Mesenteric fat pad (tissue), 1 donor: ENCODE measurements at regions not wholly inside any gene's neighbourhood (a gene's known extent, or its start where the extent isn't known, plus 50 kb on each side); places are given as distances from the start of the nearest gene placed in this dataset.

Experiments
- DNase-seq: peaks from one replicate; pipeline ENCODE4 v3.0.0-alpha.2; 2020; ENCODE audit warnings: low spot score
- donor health status: DM: yes; HTN: yes; CAD: no.

- DNase-seq, result no peak
These were observed 93.5 kb downstream of the C1orf94 start for GRCh38 chr1:34270181-34270580.

GRCh38 chr1:34272152-34272551 is 95.4 kb downstream of the C1orf94 start:
- DNase-seq, result no peak

DNA sequence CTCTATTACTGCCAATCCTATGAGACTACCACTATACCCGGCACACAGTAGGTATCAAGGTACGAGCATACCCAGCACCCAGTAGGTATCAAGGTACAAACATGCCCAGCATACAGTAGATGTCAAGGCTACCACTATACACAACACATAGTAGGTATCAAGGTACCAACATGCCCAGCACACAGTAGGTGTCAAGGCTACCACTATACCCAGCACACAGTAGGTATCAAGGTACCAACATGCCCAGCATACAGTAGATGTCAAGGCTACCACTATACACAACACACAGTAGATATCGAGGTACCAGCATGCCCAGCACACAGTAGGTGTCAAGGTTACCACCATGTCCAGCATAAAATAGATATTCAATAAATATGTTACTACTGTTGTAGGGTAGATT is 98.4 kb downstream of the C1orf94 start:
- no peak for DNase-seq

DNA sequence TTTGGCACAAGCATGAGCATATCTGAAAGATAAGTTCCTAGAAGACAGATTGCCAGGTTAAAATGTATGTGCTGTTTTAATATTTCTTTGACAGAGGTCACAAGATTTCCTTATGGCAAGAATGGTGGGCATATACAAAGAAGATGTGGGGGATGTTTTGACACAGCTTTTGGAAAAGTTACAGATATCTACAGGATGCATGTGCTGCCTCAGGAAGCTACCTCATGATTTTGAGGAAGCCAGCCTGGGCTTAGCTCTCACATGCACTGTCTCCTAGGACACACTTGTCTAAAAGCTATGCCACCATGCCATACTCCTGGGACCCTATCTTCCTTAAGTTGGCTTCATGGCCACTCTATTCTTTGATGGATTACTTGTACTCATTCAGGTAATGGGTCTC is 99.9 kb downstream of the C1orf94 start:
- no peak for DNase-seq

GRCh38 chr1:34277150-34277549 is 100.4 kb downstream of the C1orf94 start:
- no peak for DNase-seq

GRCh38 chr1:34278211-34278610 is 101.5 kb downstream of the C1orf94 start:
- no peak for DNase-seq

DNA sequence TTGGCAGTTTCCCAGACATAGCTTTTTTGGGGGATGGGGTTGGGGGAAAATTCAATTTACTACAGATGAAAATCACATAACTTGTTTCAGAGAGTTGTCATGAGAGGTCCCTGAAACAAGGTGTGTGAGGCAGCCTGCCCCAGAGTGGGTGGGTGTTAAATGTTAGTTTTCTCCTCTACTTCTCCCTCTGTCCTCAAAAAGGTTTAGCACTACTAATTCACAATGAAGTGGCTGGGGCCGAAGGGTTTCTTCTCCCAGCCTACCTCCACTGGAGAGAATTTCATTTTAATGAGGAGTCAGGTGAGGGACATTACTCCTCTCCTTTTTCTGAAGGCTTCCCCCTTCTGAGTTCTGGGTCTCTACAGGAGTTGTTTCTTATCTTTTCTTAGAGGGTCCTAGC is 103.3 kb downstream of the C1orf94 start:
- no peak for DNase-seq

DNA sequence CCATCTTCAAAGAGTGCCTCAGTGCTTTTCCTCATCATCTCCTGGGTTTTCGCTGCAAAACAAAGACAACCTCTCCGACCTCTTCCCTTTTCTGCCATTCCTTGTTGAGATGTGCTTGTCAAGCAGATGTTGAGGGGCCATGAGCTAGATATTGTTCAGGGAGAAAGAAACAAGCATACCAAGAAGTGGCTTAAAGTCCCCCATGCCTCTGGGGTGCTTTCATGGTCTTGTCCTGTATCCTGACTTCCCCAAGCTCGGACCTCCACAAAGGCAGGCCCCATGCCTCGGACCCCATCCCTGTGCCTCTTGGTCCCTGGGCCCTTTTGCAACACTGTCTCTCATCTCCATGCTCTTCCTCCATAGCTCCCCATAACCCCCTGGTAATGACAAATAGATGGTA is 103.8 kb downstream of the C1orf94 start:
- no peak for DNase-seq

DNA sequence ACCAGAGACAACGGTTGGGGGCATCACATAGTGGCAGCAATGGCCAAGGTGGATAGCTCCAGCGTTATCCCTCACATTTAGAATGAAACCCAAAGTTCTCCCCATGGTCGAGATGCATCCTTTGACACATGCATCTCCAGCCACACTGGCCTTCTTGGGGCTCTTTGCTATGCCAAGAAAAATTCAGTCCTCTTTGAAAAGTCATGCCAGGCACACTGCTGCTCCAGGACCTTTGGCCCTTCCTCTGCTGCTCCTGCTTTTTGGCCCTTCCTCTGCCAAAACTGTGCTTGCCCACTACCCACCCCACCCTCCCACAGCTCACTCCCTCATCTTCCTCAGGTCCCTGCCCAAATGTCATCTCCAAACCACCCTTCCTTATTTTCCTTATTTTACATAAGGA is 106.4 kb downstream of the C1orf94 start:
- DNase-seq, result no peak

- no peak for DNase-seq
These were observed 109.8 kb downstream of the C1orf94 start for GRCh38 chr1:34286511-34286910.

- DNase-seq, result no peak
These were observed 114.1 kb downstream of the C1orf94 start for GRCh38 chr1:34290831-34291230.

DNA sequence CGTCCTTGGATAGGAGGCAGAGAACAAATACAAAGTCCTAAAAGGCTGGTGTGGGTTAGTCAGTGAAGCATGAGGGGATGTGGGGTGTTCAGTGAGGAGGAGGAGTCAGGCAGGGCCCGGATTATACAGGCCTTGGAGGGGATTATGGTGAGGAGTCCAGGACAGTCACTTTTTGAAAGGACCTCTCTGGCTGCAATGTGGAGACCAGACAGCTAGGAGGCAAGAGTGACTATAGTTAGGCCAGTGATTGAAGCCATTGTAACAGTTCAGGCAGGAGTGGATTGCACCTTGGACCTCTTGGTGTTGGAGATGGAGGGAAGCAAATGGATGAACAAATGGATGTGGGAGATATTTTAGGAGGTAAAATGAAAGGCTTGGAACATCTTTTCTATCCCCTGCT is 115.8 kb downstream of the C1orf94 start:
- DNase-seq, result no peak

- no peak for DNase-seq
These were observed 119.4 kb downstream of the C1orf94 start for GRCh38 chr1:34296059-34296458.

- no peak for DNase-seq
These were observed 126.1 kb downstream of the C1orf94 start for GRCh38 chr1:34302798-34303197.

GRCh38 chr1:34303218-34303617 is 126.5 kb downstream of the C1orf94 start:
- DNase-seq, result no peak

- no peak for DNase-seq
These were observed 129.9 kb downstream of the C1orf94 start for GRCh38 chr1:34306568-34306967.

GRCh38 chr1:34312359-34312758 is 135.7 kb downstream of the C1orf94 start:
- no peak for DNase-seq

DNA sequence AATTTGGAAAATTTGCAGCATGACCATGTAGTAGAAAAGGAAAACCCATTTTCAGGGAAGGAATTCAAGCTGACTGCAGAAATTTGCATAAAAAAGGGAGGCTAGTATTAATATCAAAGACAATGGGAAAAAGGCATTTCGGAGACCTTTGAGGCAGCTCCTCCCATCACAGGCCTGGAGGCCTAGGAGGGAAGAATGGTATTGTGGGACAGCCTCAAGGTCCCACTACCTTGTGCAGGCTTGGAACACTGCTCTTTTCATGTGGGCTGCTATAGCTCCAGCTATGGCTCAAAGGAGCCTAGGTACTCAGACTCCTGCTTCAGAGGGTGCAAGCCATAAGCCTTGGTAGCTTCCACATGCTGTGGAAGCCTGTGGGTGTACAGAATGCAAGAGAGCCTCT is 139.3 kb downstream of the C1orf94 start:
- no peak for DNase-seq

GRCh38 chr1:34316773-34317172 is 140.1 kb downstream of the C1orf94 start:
- no peak for DNase-seq

DNA sequence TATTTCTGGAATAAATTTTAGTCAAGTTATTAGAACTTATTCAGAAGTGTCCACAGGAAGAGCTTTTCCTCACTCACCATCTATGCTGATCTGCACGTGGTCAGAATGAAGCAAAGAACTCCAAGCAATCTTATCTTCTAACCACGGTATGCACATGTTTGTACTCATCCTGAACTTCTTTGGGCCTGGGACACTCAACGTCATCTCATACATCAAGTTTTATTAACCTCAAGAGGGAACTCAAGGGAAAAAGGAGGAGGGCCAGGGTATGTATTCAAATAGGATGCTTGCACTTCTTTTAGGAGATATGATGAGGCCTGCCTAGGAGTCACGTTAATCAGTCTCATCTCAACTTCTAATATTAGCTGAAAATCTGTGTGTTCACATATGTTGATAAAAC is 142.5 kb downstream of the C1orf94 start:
- DNase-seq, result no peak

DNA sequence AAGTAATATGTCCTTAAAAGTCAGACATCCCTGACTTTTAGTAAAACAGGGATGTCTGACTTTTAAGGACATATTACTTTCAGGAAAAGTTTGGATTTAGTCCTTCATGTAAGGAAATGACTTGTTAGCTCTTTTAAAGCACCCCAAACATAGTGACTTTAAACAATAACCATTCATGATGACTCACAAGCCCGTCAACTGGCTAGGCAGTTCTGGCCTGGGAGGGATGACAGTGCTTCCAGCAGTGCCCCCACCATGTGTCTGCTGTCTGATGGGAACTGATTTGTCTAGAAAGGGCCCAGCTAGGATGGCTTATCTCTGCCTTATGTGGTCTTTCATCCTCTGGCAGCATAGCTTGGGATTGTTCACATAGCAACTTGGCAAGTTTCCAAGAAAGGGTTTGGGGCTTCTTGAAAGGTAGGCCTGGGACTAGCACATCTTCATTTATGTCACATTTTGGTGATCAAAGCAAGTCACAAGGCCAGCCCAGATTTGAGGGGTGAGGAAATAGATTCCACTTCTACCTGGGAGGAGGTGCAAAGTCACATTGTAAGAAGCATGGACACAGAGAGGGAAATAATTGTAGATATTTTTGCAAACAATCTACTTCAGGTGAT is 143.5 kb downstream of the C1orf94 start:
- DNase-seq, result no peak

DNA sequence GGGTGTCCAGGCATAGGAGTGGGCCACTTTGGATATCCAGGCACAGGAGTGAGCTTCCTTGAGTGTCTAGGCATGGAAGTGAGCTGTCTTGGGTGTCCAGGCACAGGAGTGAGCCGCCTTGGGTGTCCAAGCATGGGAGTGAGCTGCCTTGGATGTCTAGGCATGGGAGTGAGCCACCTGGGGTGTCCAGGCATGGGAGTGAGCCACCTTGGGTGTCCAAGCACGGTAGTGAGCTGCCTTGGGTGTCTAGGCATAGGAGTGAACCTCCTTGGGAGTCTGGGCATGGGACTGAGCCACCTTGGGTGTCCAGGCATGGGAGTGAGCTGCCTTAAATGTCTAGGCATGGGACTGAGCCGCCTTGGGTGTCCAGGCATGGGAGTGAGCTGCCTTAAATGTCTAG is 146.3 kb downstream of the C1orf94 start:
- DNase-seq, result no peak

- no peak for DNase-seq
These were observed 148.3 kb downstream of the C1orf94 start for GRCh38 chr1:34324879-34325440.
